Prostate gland (tissue), 2 donors: ENCODE measurements at regions not wholly inside any gene's neighbourhood (a gene's known extent, or its start where the extent isn't known, plus 50 kb on each side); places are given as distances from the start of the nearest gene placed in this dataset.

Experiments used
- POLR2A ChIP-seq: fragments of 450-650 bp; IDR thresholded peaks from one replicate; pipeline ENCODE4 v1.6.1; 2016; ENCODE audit warnings: antibody characterized with exemption, mild to moderate bottlenecking
- TF ChIP-seq, protein P1 (sequence below), 4 experiments: fragments of 200-600 bp in 2 of 4; fragments of 450-650 bp in 2 of 4; sonication (generic) in 2 of 4; IDR thresholded peaks; 1 replicate in 3 of 4; 2 replicates in 1 of 4; pipeline ENCODE4 v1.5.1; 2016 to 2019; ENCODE audit warnings: antibody characterized with exemption in 4 of 4, mild to moderate bottlenecking in 2 of 4, moderate library complexity in 2 of 4

DNA sequence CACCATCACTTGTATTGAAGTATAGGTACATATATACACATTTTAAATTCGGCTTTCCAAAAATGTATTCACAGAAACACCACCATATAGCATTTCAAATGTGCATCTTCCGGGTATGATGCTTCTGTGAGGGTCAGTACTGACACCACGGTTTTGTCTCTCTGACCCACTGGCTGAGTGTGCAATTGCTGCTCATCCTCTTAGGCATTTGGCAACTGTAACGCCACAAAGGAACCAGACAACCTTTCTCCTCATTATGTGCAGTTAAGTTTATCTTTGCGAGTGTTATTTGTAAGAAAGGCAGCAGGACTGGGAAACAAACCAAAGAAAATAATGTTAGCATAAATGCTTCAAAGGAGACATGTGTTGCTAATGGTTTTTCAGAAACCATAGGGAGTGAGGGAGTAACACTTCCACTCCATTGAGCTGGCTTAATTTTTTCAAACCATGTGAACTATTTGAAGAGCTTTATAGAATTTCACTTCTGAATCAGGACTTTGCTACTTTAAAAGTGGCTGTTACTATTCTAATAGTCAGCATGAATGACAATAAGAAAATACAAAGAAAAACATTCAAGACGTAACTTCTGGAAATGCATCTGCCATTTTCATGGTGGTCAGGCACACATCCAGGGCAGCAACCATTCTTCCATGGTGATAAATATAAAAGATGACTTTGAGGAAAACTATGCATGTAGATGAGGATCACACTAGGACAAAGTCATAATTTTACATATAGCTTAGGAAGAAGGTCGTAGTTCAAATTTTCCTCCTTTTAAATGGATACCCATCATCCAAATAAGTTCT lies 423.3 kb downstream of the MZT1 start:
- TF ChIP-seq, protein P1, sequence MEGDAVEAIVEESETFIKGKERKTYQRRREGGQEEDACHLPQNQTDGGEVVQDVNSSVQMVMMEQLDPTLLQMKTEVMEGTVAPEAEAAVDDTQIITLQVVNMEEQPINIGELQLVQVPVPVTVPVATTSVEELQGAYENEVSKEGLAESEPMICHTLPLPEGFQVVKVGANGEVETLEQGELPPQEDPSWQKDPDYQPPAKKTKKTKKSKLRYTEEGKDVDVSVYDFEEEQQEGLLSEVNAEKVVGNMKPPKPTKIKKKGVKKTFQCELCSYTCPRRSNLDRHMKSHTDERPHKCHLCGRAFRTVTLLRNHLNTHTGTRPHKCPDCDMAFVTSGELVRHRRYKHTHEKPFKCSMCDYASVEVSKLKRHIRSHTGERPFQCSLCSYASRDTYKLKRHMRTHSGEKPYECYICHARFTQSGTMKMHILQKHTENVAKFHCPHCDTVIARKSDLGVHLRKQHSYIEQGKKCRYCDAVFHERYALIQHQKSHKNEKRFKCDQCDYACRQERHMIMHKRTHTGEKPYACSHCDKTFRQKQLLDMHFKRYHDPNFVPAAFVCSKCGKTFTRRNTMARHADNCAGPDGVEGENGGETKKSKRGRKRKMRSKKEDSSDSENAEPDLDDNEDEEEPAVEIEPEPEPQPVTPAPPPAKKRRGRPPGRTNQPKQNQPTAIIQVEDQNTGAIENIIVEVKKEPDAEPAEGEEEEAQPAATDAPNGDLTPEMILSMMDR (IDR thresholded peaks at IDR 0.05), result no peak
- no peak for TF ChIP-seq POLR2A
